Ascending aorta (tissue), 2 donors: ENCODE measurements at regions not wholly inside any gene's neighbourhood (a gene's known extent, or its start where the extent isn't known, plus 50 kb on each side); places are given as distances from the start of the nearest gene placed in this dataset.

Experiments used
- DNase-seq, 2 donors: peaks; one replicate each; pipeline ENCODE4 v3.0.0-alpha.2; 2019; ENCODE audit warnings: low spot score in 2 of 2
- H3K27ac ChIP-seq, 2 donors: fragments of 200-600 bp; sonication (generic); one replicate each; pipeline ENCODE4 v1.5.1; 2016 to 2017; ENCODE audit warnings: mild to moderate bottlenecking in 1 of 2
- H3K27me3 ChIP-seq: fragments of 200-600 bp; sonication (generic); one replicate; pipeline ENCODE4 v1.5.1; 2017
- H3K36me3 ChIP-seq, 2 donors: fragments of 200-600 bp; sonication (generic); one replicate each; pipeline ENCODE4 v1.5.1; 2016
- H3K4me1 ChIP-seq, 2 donors: fragments of 200-600 bp; sonication (generic); one replicate each; pipeline ENCODE4 v1.5.1; 2016 to 2017; ENCODE audit warnings: mild to moderate bottlenecking in 1 of 2
- H3K4me3 ChIP-seq, 2 donors: fragments of 200-600 bp; sonication (generic); one replicate each; pipeline ENCODE4 v1.5.1; 2016 to 2017; ENCODE audit warnings: mild to moderate bottlenecking in 1 of 2
- H3K9me3 ChIP-seq, 2 donors: fragments of 200-600 bp; sonication (generic); one replicate each; pipeline ENCODE4 v1.5.1; 2016
- intact Hi-C: fragments of 100-400 bp; cut with DNase I; formaldehyde crosslinking; loops from one replicate; pipeline ENCODE4 v1.15.1; 2023
- TF ChIP-seq, protein P1 (sequence below), 3 experiments: fragments of 200-600 bp in 2 of 3; fragments of 450-650 bp in 1 of 3; sonication (generic) in 2 of 3; IDR thresholded peaks; one replicate each; pipeline ENCODE4 v1.5.1; 2016 to 2019; ENCODE audit warnings: antibody characterized with exemption in 3 of 3, mild to moderate bottlenecking in 1 of 3, moderate library complexity in 1 of 3

DNA sequence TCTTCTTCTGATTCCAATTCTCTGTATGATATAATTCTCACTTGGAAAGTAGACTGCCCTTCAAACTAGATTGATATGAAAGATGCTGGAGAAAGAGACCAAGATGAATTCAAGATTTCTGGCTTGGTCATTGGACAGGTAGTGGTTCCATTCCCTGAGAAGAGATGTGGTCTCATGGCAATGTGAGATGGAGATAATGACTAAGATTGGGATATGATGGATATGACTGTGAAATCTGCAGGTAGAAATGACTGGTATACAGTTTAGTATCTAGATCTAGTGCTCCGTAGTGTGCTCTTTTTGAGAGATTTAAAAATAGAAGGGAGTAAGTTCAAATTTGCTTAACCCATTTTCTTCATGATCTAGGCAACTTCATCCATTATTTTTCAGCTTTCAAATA, 425.4 kb upstream of the TRIB2 start:
- Histone ChIP-seq H3K27ac (no peak overlapping the region), H3K4me1 (peaks cover 0 to 3% of the 10 kb centered on the region in 2 donors), H3K4me3 (no peak overlapping the region), H3K9me3 (no peaks in the 10 kb centered on the region), H3K27me3 (no peaks in the 10 kb centered on the region), H3K36me3 (no peaks in the 10 kb centered on the region)
- intact Hi-C loops: no loop called here
- TF ChIP-seq, protein P1, sequence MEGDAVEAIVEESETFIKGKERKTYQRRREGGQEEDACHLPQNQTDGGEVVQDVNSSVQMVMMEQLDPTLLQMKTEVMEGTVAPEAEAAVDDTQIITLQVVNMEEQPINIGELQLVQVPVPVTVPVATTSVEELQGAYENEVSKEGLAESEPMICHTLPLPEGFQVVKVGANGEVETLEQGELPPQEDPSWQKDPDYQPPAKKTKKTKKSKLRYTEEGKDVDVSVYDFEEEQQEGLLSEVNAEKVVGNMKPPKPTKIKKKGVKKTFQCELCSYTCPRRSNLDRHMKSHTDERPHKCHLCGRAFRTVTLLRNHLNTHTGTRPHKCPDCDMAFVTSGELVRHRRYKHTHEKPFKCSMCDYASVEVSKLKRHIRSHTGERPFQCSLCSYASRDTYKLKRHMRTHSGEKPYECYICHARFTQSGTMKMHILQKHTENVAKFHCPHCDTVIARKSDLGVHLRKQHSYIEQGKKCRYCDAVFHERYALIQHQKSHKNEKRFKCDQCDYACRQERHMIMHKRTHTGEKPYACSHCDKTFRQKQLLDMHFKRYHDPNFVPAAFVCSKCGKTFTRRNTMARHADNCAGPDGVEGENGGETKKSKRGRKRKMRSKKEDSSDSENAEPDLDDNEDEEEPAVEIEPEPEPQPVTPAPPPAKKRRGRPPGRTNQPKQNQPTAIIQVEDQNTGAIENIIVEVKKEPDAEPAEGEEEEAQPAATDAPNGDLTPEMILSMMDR (IDR thresholded peaks at IDR 0.05): no peak
- no peak for DNase-seq

GRCh38 chr2:12293874-12294273, 422.9 kb upstream of the TRIB2 start:
- Histone ChIP-seq H3K4me1 (no peaks in the 10 kb centered on the region), H3K27me3 (no peaks in the 10 kb centered on the region), H3K36me3 (no peaks in the 10 kb centered on the region), H3K27ac (no peak overlapping the region), H3K4me3 (no peak overlapping the region), H3K9me3 (no peaks in the 10 kb centered on the region)
- DNase-seq: no peak
- intact Hi-C loops: no loop called here
- TF ChIP-seq, protein P1 (IDR thresholded peaks at IDR 0.05): no peak

GRCh38 chr2:12295856-12296519, 420.7 kb upstream of the TRIB2 start:
- Histone ChIP-seq H3K4me3 (no peak overlapping the region), H3K4me1 (no peaks in the 10 kb centered on the region)
- intact Hi-C loops: no loop called here

GRCh38 chr2:12296915-12297314, 419.8 kb upstream of the TRIB2 start:
- H3K4me1 ChIP-seq: no peaks in the 10 kb centered on the region
- H3K27ac ChIP-seq: no peak overlapping the region
- H3K27me3 ChIP-seq: no peaks in the 10 kb centered on the region
- no peak for DNase-seq
- no peaks in the 10 kb centered on the region for H3K9me3 ChIP-seq
- TF ChIP-seq, protein P1 (IDR thresholded peaks at IDR 0.05): no peak
- intact Hi-C loops: no loop called here
- no peak overlapping the region for H3K4me3 ChIP-seq
- H3K36me3 ChIP-seq: no peaks in the 10 kb centered on the region

More at GRCh38 chr2:12295856-12296519, 420.7 kb upstream of the TRIB2 start:
- no peak overlapping the region for H3K27ac ChIP-seq
- H3K9me3 ChIP-seq: no peaks in the 10 kb centered on the region
- DNase-seq: no peak
- H3K36me3 ChIP-seq: no peaks in the 10 kb centered on the region
- H3K27me3 ChIP-seq: no peaks in the 10 kb centered on the region
- TF ChIP-seq, protein P1 (IDR thresholded peaks at IDR 0.05): no peak

DNA sequence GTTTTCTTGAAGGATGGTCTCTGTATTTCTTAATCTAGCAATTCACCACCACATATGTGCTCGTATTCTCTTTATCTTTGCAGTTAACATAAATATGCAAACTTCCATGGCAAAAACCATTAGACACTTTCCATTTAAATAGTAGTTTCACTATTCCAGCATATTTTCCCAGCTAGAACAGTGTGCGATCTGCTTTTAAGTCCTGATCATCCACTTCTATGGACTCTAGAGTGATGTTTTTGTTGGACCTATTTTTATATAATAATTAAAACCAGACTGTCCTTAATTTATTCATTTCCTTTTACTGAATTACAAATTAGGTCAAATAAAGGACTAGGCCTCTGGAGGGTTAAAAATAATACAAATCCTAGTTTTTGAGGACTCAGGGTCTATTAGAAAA, 418.4 kb upstream of the TRIB2 start:
- H3K27me3 ChIP-seq: no peaks in the 10 kb centered on the region
- H3K9me3 ChIP-seq: no peaks in the 10 kb centered on the region
- H3K4me1 ChIP-seq: no peaks in the 10 kb centered on the region
- TF ChIP-seq, protein P1 (IDR thresholded peaks at IDR 0.05): no peak
- DNase-seq: no peak
- no peak overlapping the region for H3K4me3 ChIP-seq
- intact Hi-C loops: no loop called here
- no peaks in the 10 kb centered on the region for H3K36me3 ChIP-seq
- no peak overlapping the region for H3K27ac ChIP-seq

DNA sequence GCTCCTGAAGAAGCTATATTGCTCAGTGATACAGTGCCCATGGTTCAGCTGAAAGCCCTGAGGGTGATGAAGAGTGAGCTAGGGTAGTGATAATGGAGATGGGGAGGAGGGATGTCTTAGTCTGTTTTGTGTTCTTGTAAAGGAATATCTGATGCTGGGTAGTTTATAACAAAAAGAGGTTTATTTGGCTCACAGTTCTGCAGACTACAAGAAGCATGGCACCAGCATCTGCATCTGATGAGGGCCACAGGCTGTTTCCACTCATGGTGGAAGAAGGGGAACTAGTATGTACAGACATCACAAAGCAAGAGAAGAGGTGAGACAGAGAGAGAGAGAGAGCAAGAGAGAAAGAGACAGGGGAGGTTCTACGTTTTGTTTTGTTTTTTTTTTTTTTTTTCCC, 417.3 kb upstream of the TRIB2 start:
- Histone ChIP-seq H3K36me3 (no peaks in the 10 kb centered on the region), H3K4me1 (no peaks in the 10 kb centered on the region), H3K27ac (no peak overlapping the region), H3K9me3 (no peaks in the 10 kb centered on the region), H3K27me3 (no peaks in the 10 kb centered on the region), H3K4me3 (no peak overlapping the region)
- intact Hi-C loops: no loop called here
- TF ChIP-seq, protein P1 (IDR thresholded peaks at IDR 0.05): no peak
- no peak for DNase-seq
